ENCODE measurements at regions not wholly inside any gene's neighbourhood (a gene's known extent, or its start where the extent isn't known, plus 50 kb on each side); places are given as distances from the start of the nearest gene placed in this dataset.

DNA sequence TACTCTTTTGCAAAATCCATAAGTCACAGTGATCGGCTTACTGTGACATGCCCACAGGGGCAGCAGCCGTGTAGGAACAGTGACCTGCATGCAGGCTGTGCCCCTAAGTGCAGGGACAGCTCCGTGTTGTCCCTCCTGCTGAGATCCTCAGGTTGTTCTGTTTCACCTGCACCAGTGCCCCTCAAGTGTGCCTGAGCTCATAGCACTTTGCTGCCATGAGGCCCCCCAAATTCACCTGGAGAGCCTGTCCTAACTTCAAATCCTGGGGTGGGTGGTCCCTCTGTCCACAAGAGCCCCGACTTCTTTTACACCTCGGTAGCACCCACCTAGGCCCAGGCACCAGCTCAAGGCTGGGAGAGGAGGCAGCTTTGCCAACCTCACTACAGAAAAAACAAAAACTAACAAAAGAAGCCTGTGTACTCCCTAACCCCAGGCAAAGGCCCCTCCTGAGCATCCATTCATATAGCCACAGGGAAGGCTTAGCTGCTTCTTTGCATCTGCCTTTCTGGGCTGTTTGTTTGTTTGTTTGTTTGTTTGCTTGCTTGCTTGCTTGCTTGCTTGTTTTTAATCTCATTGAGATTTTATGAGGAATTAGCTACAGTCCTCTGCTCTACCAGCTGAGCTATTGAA, 214.5 kb downstream of the AUH start:
- H3K27ac ChIP-seq (ENCODE audit: low read length in 2 of 2), result no peak overlapping the region
- H3K4me3 ChIP-seq (ENCODE audit: control extremely low read depth in 1 of 5, extremely low read depth in 1 of 5, insufficient read depth in 1 of 5, low read depth in 2 of 5, low read length in 4 of 5), result no peak overlapping the region
- ATAC-seq (ENCODE audit: low read depth) (no peak), DNase-seq (no peak)
- H2AFZ ChIP-seq (ENCODE audit: insufficient read depth, low read depth, low read length, poor library complexity, severe bottlenecking), result no peak overlapping the region
- H3K9ac ChIP-seq (ENCODE audit: low read length), result no peak overlapping the region
- Mint-ChIP-seq H3K27ac (no peak overlapping the region), H3K4me1 (peaks cover 41% of the 10 kb centered on the region), H3K27me3 (no peaks in the 10 kb centered on the region), H3K9me3 (ENCODE audit: insufficient read depth) (peaks cover 3% of the 10 kb centered on the region), H3K4me3 (no peak overlapping the region)
- TF ChIP-seq, protein P1, sequence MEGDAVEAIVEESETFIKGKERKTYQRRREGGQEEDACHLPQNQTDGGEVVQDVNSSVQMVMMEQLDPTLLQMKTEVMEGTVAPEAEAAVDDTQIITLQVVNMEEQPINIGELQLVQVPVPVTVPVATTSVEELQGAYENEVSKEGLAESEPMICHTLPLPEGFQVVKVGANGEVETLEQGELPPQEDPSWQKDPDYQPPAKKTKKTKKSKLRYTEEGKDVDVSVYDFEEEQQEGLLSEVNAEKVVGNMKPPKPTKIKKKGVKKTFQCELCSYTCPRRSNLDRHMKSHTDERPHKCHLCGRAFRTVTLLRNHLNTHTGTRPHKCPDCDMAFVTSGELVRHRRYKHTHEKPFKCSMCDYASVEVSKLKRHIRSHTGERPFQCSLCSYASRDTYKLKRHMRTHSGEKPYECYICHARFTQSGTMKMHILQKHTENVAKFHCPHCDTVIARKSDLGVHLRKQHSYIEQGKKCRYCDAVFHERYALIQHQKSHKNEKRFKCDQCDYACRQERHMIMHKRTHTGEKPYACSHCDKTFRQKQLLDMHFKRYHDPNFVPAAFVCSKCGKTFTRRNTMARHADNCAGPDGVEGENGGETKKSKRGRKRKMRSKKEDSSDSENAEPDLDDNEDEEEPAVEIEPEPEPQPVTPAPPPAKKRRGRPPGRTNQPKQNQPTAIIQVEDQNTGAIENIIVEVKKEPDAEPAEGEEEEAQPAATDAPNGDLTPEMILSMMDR (IDR thresholded peaks at IDR 0.05), result no peak
- TF ChIP-seq EZH2 (IDR thresholded peaks at IDR 0.05; ENCODE audit: borderline replicate concordance, insufficient read depth, low read depth, low read length, poor library complexity, severe bottlenecking), result no peak
- no peaks in the 10 kb centered on the region for H4K20me1 ChIP-seq (ENCODE audit: control insufficient read depth, insufficient read depth, low read length, poor library complexity, severe bottlenecking)
- CTCF ChIA-PET, result no interaction called here
- intact Hi-C loops (cut with micrococcal nuclease), result no loop called here
- POLR2A ChIA-PET, result no interaction called here
- H3K4me1 ChIP-seq (ENCODE audit: control insufficient read depth in 2 of 2, insufficient read depth in 2 of 2, low read length in 2 of 2), result peaks cover 22 to 47% of the 10 kb centered on the region in 2 donors
- no peak overlapping the region for H3K4me2 ChIP-seq (replicated peaks; ENCODE audit: low read depth, low read length, poor library complexity, severe bottlenecking)
- H3K79me2 ChIP-seq (ENCODE audit: control insufficient read depth, insufficient read depth, low read length), result no peaks in the 10 kb centered on the region
- no peaks in the 10 kb centered on the region for H3K36me3 ChIP-seq (replicated peaks in 1 of 2; ENCODE audit: control extremely low read depth in 1 of 2, control insufficient read depth in 1 of 2, extremely low read depth in 1 of 2, insufficient read depth in 2 of 2, low read length in 1 of 2)
- peaks cover 0 to 5% (median 0%) of the 10 kb centered on the region in 3 donors for H3K9me3 ChIP-seq (ENCODE audit: control extremely low read depth in 1 of 3, control insufficient read depth in 2 of 3, insufficient read depth in 1 of 3, low read length in 2 of 3)
- WGBS (ENCODE audit: insufficient coverage), result 91% methylated on average over 5 of the region's 5 CpGs
- H3K27me3 ChIP-seq (replicated peaks in 1 of 4; ENCODE audit: control extremely low read depth in 1 of 4, control insufficient read depth in 3 of 4, insufficient read depth in 4 of 4, low read length in 3 of 4), result no peaks in the 10 kb centered on the region

DNA sequence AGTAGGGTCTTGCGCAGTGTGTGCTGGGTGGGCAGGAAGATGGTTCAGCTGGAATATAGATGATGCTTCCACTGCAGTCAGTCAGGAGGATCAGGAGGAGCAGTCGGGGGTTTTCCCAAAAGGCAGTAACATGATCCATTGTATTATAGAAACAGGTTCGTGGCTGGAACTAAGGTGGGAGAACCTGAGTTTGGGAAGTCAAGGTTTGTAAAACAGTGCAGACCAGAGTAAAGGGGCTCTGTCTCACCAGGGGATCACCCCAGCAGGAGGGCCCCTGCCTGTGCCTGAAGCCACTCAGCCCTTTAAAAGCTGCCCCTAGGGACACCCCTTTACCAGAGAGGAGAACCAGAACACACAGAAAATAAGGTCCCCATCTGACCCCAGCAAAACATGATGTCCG, 213.4 kb downstream of the AUH start:
- peaks cover 45% of the 10 kb centered on the region for H3K4me1 Mint-ChIP-seq
- 61% methylated on average over 2 of the region's 4 CpGs for WGBS (ENCODE audit: insufficient coverage)
- H3K4me3 ChIP-seq (ENCODE audit: control extremely low read depth in 1 of 5, extremely low read depth in 1 of 5, insufficient read depth in 1 of 5, low read depth in 2 of 5, low read length in 4 of 5), result no peak overlapping the region
- no peak overlapping the region for H3K4me3 Mint-ChIP-seq
- no peak overlapping the region for H3K4me2 ChIP-seq (replicated peaks; ENCODE audit: low read depth, low read length, poor library complexity, severe bottlenecking)
- H2AFZ ChIP-seq (ENCODE audit: insufficient read depth, low read depth, low read length, poor library complexity, severe bottlenecking), result no peak overlapping the region
- CTCF ChIA-PET, result no interaction called here
- H3K27ac Mint-ChIP-seq, result peak overlapping the region; percentile 34
- H3K36me3 ChIP-seq (replicated peaks in 1 of 2; ENCODE audit: control extremely low read depth in 1 of 2, control insufficient read depth in 1 of 2, extremely low read depth in 1 of 2, insufficient read depth in 2 of 2, low read length in 1 of 2), result no peaks in the 10 kb centered on the region
- TF ChIP-seq, protein P1 (IDR thresholded peaks at IDR 0.05), result no peak
- TF ChIP-seq EZH2 (IDR thresholded peaks at IDR 0.05; ENCODE audit: borderline replicate concordance, insufficient read depth, low read depth, low read length, poor library complexity, severe bottlenecking), result no peak
- peaks cover 0 to 5% (median 0%) of the 10 kb centered on the region in 3 donors for H3K9me3 ChIP-seq (ENCODE audit: control extremely low read depth in 1 of 3, control insufficient read depth in 2 of 3, insufficient read depth in 1 of 3, low read length in 2 of 3)
- H4K20me1 ChIP-seq (ENCODE audit: control insufficient read depth, insufficient read depth, low read length, poor library complexity, severe bottlenecking), result no peaks in the 10 kb centered on the region
- peaks cover 23 to 49% of the 10 kb centered on the region in 2 donors for H3K4me1 ChIP-seq (ENCODE audit: control insufficient read depth in 2 of 2, insufficient read depth in 2 of 2, low read length in 2 of 2)
- POLR2A ChIA-PET, result no interaction called here
- intact Hi-C loops (cut with micrococcal nuclease), result no loop called here
- DNase-seq (no peak), ATAC-seq (ENCODE audit: low read depth) (no peak)
- no peak overlapping the region for H3K9ac ChIP-seq (ENCODE audit: low read length)
- no peaks in the 10 kb centered on the region for H3K27me3 ChIP-seq (replicated peaks in 1 of 4; ENCODE audit: control extremely low read depth in 1 of 4, control insufficient read depth in 3 of 4, insufficient read depth in 4 of 4, low read length in 3 of 4)
- no peaks in the 10 kb centered on the region for H3K79me2 ChIP-seq (ENCODE audit: control insufficient read depth, insufficient read depth, low read length)
- H3K27me3 Mint-ChIP-seq, result peaks cover 5% of the 10 kb centered on the region
- no peak overlapping the region for H3K27ac ChIP-seq (ENCODE audit: low read length in 2 of 2)
- H3K9me3 Mint-ChIP-seq (ENCODE audit: insufficient read depth), result peaks cover 3% of the 10 kb centered on the region
